ENCODE measurements at regions not wholly inside any gene's neighbourhood (a gene's known extent, or its start where the extent isn't known, plus 50 kb on each side); places are given as distances from the start of the nearest gene placed in this dataset.
A peak's percentile ranks its signal among the peaks of the same experiment; 100 is the strongest.

DNA sequence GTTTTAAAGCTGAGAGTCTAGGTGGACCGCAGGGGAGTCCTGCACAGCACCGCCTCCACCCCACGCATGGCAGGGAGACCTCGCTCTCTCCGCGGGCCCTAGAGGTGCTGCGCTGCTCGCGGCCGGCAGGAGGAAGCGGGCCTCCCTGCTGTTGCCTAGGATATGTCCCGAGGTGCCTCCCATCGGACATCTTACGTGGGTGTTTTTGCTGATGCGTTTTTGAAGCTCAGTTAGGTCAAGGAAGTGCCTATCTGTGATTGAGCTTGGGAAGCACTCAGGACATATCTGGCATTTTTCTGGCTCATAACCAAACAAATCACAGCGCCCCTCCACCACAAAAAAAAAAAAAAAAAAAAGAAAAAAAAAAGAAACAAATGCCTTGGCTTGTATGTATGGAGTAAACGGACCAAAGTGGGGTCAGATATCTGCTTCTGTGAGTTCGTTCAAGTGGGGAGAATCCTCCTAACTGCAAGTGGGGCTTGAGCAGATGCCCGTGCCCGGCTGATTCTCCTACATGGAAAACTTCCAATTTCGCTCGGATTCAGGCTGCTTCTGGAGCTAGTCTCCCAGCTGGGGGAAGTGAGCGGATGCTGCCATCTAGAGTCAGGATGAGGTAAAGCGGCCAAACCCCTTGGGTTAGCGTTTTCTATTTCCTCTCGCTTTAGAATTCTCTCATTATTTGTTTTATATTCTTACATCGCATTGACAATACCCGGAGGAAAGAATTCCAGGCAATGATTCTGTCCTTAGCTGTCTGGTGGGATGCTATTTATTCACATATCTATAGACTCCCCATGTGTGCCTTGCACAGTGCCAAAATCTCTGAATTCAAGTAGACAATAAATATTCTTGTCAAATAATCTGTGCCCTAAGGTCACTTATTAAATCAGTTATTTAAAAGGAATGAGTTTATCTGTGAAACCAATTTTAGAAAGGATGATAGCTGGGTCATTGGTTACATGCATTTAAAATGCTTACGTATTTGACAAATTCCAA, 95.3 kb downstream of the CD8B2 start:
- H3K79me2 ChIP-seq (ENCODE audit: insufficient read depth, low read depth) = no peaks in the 10 kb centered on the region
- no peak overlapping the region for H3K27ac ChIP-seq
- peak overlapping the region; percentile 74 for H2AFZ ChIP-seq (ENCODE audit: low read depth)
- TF ChIP-seq, protein P1, sequence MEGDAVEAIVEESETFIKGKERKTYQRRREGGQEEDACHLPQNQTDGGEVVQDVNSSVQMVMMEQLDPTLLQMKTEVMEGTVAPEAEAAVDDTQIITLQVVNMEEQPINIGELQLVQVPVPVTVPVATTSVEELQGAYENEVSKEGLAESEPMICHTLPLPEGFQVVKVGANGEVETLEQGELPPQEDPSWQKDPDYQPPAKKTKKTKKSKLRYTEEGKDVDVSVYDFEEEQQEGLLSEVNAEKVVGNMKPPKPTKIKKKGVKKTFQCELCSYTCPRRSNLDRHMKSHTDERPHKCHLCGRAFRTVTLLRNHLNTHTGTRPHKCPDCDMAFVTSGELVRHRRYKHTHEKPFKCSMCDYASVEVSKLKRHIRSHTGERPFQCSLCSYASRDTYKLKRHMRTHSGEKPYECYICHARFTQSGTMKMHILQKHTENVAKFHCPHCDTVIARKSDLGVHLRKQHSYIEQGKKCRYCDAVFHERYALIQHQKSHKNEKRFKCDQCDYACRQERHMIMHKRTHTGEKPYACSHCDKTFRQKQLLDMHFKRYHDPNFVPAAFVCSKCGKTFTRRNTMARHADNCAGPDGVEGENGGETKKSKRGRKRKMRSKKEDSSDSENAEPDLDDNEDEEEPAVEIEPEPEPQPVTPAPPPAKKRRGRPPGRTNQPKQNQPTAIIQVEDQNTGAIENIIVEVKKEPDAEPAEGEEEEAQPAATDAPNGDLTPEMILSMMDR (conservative IDR thresholded peaks at IDR 0.05; ENCODE audit: low read depth, low read length) = peak; percentile 76
- H4K20me1 ChIP-seq (ENCODE audit: insufficient read depth) = no peaks in the 10 kb centered on the region
- H3K36me3 ChIP-seq (ENCODE audit: insufficient read depth) = no peaks in the 10 kb centered on the region
- H3K4me3 ChIP-seq (IDR thresholded peaks at IDR 0.05; ENCODE audit: insufficient read depth, low read depth, low read length) = no peak overlapping the region
- peak overlapping the region; percentile 66 for H3K4me2 ChIP-seq
- H3K27me3 ChIP-seq (ENCODE audit: insufficient read depth, low read depth) = no peaks in the 10 kb centered on the region
- H3K9ac ChIP-seq = no peak overlapping the region; the same call in 1 of the 2 replicates
- H3K4me1 ChIP-seq (ENCODE audit: low read depth, poor library complexity, severe bottlenecking) = no peaks in the 10 kb centered on the region

- Histone ChIP-seq H3K9ac (no peak overlapping the region), H2AFZ (ENCODE audit: low read depth) (no peak overlapping the region), H3K4me1 (ENCODE audit: low read depth, poor library complexity, severe bottlenecking) (no peaks in the 10 kb centered on the region), H3K4me3 (IDR thresholded peaks at IDR 0.05; ENCODE audit: insufficient read depth, low read depth, low read length) (no peak overlapping the region), H3K27ac (no peak overlapping the region), H3K79me2 (ENCODE audit: insufficient read depth, low read depth) (no peaks in the 10 kb centered on the region), H3K27me3 (ENCODE audit: insufficient read depth, low read depth) (no peaks in the 10 kb centered on the region), H3K4me2 (no peak overlapping the region), H3K36me3 (ENCODE audit: insufficient read depth) (no peaks in the 10 kb centered on the region), H4K20me1 (ENCODE audit: insufficient read depth) (no peaks in the 10 kb centered on the region)
- TF ChIP-seq, protein P1 (conservative IDR thresholded peaks at IDR 0.05; ENCODE audit: low read depth, low read length) = no peak
These were observed 97.3 kb downstream of the CD8B2 start for GRCh38 chr2:106584304-106584954.

DNA sequence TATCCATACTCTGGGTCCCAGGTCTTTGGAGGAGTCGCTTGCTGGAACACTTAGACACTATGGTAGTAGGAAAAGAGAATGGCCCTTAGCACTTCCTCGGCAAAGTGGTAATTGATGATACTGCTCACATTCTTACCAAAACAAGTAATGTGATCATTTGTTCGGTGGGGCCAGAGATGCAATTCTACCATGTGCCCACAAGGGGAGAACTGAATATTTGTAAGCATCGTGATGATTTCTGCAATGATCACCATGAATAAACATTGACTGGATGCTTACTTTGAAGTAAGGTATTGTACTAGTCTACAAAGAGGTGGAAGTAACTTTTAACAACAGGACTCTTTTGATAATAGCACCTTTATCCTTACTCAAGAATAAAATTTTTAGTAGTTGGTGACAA, 109.7 kb downstream of the CD8B2 start:
- no peak overlapping the region for H2AFZ ChIP-seq (ENCODE audit: low read depth)
- no peaks in the 10 kb centered on the region for H3K4me1 ChIP-seq (ENCODE audit: low read depth, poor library complexity, severe bottlenecking)
- no peaks in the 10 kb centered on the region for H3K27me3 ChIP-seq (ENCODE audit: insufficient read depth, low read depth)
- no peaks in the 10 kb centered on the region for H4K20me1 ChIP-seq (ENCODE audit: insufficient read depth)
- TF ChIP-seq, protein P1 (conservative IDR thresholded peaks at IDR 0.05; ENCODE audit: low read depth, low read length) = peak; percentile 48
- no peak overlapping the region for H3K27ac ChIP-seq
- no peaks in the 10 kb centered on the region for H3K79me2 ChIP-seq (ENCODE audit: insufficient read depth, low read depth)
- no peaks in the 10 kb centered on the region for H3K36me3 ChIP-seq (ENCODE audit: insufficient read depth)
- no peak overlapping the region for H3K4me2 ChIP-seq
- H3K4me3 ChIP-seq (IDR thresholded peaks at IDR 0.05; ENCODE audit: insufficient read depth, low read depth, low read length) = no peak overlapping the region
- H3K9ac ChIP-seq = no peak overlapping the region

DNA sequence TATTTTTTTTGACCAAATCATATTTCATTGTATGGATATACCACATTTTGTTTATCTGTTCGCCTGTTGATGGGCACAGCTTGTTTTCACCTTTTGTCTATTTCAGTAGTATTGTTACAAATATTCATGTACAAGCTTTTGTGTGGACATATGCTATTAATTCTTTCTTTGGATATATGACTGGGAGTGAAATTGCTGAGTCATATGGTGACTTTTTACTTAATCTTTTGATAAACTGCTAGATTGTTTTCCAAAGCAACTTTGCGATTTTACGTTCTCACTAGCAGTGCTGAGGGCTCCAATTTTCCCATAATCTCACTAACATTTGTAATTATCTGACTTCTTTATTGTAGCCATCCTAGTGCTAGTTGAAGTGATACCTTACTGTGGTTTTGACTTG, 112.4 kb downstream of the CD8B2 start:
- Histone ChIP-seq H3K27ac (no peak overlapping the region), H3K4me1 (ENCODE audit: low read depth, poor library complexity, severe bottlenecking) (no peaks in the 10 kb centered on the region), H4K20me1 (ENCODE audit: insufficient read depth) (no peaks in the 10 kb centered on the region), H3K27me3 (ENCODE audit: insufficient read depth, low read depth) (no peaks in the 10 kb centered on the region), H3K36me3 (ENCODE audit: insufficient read depth) (no peaks in the 10 kb centered on the region), H3K79me2 (ENCODE audit: insufficient read depth, low read depth) (no peaks in the 10 kb centered on the region), H2AFZ (ENCODE audit: low read depth) (no peak overlapping the region), H3K4me2 (no peak overlapping the region), H3K9ac (no peak overlapping the region), H3K4me3 (IDR thresholded peaks at IDR 0.05; ENCODE audit: insufficient read depth, low read depth, low read length) (no peak overlapping the region)
- TF ChIP-seq, protein P1 (conservative IDR thresholded peaks at IDR 0.05; ENCODE audit: low read depth, low read length) = no peak

All from KMS-11 (cell line).